HUES64 (cell line): ENCODE measurements at regions not wholly inside any gene's neighbourhood (a gene's known extent, or its start where the extent isn't known, plus 50 kb on each side); places are given as distances from the start of the nearest gene placed in this dataset.

Experiments
- H3K27ac ChIP-seq: 2 replicates; pipeline ENCODE4 v1.7.0; 2013; ENCODE audit warnings: low read depth, low read length, inconsistent platforms
- H3K27me3 ChIP-seq: 2 replicates; pipeline ENCODE4 v1.6.1; 2013; ENCODE audit warnings: mild to moderate bottlenecking, low read length; ENCODE audit not compliant: insufficient read depth
- H3K36me3 ChIP-seq: 2 replicates; pipeline ENCODE4 v1.6.1; 2013; ENCODE audit warnings: mild to moderate bottlenecking, low read length; ENCODE audit not compliant: insufficient read depth
- H3K4me1 ChIP-seq: 2 replicates; pipeline ENCODE4 v1.6.1; 2013; ENCODE audit warnings: mild to moderate bottlenecking, low read length, moderate library complexity; ENCODE audit not compliant: insufficient read depth
- H3K4me3 ChIP-seq: 2 replicates; pipeline ENCODE4 v1.5.1; 2013; ENCODE audit warnings: mild to moderate bottlenecking, low read length, moderate library complexity
- H3K9ac ChIP-seq: 2 replicates; pipeline ENCODE4 v1.6.1; 2013; ENCODE audit warnings: mild to moderate bottlenecking, low read depth, low read length
- H3K9me3 ChIP-seq: 2 replicates; pipeline ENCODE4 v1.6.1; 2013; ENCODE audit warnings: low read depth, low read length; ENCODE audit not compliant: insufficient read depth
- WGBS: fragments of 150-250, 120-280 bp; methylation state at CpG from one replicate; pipeline ENCODE4 v1.1.7; 2013; ENCODE audit warnings: missing lambda C conversion rate; 5-methylcytosine and 5-hydroxymethylcytosine counted together

DNA sequence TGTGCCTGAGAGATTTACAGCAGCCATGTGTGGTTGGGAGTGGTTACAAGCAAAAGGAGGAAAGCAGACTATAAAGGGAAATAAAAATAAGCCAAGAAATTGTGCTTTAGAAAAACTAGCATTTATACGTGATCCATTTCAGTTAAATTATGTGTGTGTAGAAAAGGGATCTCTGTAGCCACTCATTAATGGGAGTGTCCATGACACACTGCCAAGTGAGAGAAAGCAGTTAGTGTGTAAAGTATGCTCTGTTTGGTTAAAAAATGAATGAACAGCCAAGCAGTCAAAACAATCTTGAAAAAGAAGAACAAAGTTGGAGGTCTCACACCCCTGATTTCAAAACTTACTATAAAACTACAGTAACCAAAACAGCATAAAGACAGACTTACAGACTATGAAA lies 67.9 kb upstream of the GGTLC1 start:
- WGBS, result 96% methylated on average over 1 of the region's 1 CpG
- H3K9ac ChIP-seq, result no peak overlapping the region

DNA sequence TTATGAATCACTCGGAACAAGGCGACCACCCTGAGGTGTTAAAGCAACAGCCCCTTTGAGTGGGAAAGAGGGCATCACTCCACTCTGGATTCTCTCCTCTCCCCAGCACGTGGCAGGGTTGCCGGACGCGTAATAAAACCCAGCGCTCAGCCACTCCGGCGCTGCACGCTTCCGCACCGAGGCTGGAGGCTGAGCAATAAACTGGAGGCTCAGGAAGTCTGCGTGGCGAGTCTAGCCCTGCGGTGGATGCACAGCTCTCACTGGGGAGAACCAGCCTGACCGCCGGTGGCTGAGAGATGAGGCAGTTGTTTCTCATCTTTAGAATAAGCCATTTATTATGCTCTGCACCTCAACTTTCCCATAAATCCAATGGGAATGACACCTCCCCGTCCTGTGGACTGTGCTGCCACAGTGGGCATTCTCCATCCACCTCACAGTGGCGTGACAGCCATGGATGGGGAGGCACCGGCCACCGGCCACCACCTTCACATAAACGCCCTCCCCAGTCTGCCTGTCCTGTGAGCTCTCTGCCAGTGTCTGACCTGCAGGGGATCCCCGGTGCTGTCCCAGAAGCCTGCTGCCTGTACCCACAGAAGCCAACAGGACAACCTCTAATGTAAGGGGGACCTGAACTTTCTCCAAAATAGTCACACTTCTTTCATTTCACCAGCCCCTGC lies 64.2 kb upstream of the GGTLC1 start:
- 95% methylated on average over 23 of the region's 23 CpGs for WGBS
- no peak overlapping the region for H3K9ac ChIP-seq
- H3K4me1 ChIP-seq, result no peaks in the 10 kb centered on the region
- no peaks in the 10 kb centered on the region for H3K27me3 ChIP-seq
- H3K9me3 ChIP-seq, result no peaks in the 10 kb centered on the region
- no peak overlapping the region for H3K27ac ChIP-seq
- no peak overlapping the region for H3K4me3 ChIP-seq
- no peaks in the 10 kb centered on the region for H3K36me3 ChIP-seq

More for the DNA sequence above, 67.9 kb upstream of the GGTLC1 start:
- Histone ChIP-seq H3K4me1 (no peaks in the 10 kb centered on the region), H3K4me3 (no peak overlapping the region), H3K36me3 (no peaks in the 10 kb centered on the region), H3K27me3 (no peaks in the 10 kb centered on the region), H3K27ac (no peak overlapping the region), H3K9me3 (no peaks in the 10 kb centered on the region)

- WGBS, result 90% methylated on average over 2 of the region's 2 CpGs
- H3K27me3 ChIP-seq, result no peaks in the 10 kb centered on the region
Observed at GRCh38 chr20:24051160-24051559, 62.6 kb upstream of the GGTLC1 start.

DNA sequence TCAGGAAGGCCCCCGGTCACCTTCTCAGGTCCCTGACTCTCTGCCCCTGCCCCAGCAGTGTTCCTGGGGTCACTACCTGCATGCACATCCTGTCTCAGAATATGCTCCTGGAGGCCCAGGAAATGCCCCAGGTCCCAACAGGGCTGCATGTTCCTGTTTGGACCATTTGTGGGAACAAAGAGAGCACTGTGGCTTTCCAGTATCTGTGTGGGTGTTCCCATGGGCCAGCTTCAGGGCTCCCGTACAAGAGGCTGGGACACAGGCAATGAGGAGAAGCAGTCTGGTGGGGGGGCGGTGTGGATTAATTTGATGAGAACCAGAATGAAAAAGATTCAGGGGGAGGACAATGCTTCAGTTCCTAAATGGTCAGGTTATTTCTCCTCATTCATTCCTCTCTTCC lies 61.5 kb upstream of the GGTLC1 start:
- Histone ChIP-seq H3K4me1 (no peaks in the 10 kb centered on the region), H3K9ac (no peak overlapping the region), H3K4me3 (no peak overlapping the region), H3K36me3 (no peaks in the 10 kb centered on the region), H3K9me3 (no peaks in the 10 kb centered on the region), H3K27me3 (no peaks in the 10 kb centered on the region), H3K27ac (no peak overlapping the region)
- 86% methylated on average over 3 of the region's 3 CpGs for WGBS

More at GRCh38 chr20:24051160-24051559, 62.6 kb upstream of the GGTLC1 start:
- no peaks in the 10 kb centered on the region for H3K36me3 ChIP-seq
- no peak overlapping the region for H3K27ac ChIP-seq
- H3K9me3 ChIP-seq, result no peaks in the 10 kb centered on the region
- H3K4me1 ChIP-seq, result no peaks in the 10 kb centered on the region
- H3K9ac ChIP-seq, result no peak overlapping the region
- H3K4me3 ChIP-seq, result no peak overlapping the region

- Histone ChIP-seq H3K27me3 (no peaks in the 10 kb centered on the region), H3K36me3 (no peaks in the 10 kb centered on the region), H3K27ac (no peak overlapping the region), H3K4me3 (no peak overlapping the region), H3K9me3 (no peaks in the 10 kb centered on the region), H3K4me1 (no peaks in the 10 kb centered on the region), H3K9ac (no peak overlapping the region)
- 88% methylated on average over 2 of the region's 2 CpGs for WGBS
Observed at GRCh38 chr20:24049081-24049480, 60.5 kb upstream of the GGTLC1 start.

DNA sequence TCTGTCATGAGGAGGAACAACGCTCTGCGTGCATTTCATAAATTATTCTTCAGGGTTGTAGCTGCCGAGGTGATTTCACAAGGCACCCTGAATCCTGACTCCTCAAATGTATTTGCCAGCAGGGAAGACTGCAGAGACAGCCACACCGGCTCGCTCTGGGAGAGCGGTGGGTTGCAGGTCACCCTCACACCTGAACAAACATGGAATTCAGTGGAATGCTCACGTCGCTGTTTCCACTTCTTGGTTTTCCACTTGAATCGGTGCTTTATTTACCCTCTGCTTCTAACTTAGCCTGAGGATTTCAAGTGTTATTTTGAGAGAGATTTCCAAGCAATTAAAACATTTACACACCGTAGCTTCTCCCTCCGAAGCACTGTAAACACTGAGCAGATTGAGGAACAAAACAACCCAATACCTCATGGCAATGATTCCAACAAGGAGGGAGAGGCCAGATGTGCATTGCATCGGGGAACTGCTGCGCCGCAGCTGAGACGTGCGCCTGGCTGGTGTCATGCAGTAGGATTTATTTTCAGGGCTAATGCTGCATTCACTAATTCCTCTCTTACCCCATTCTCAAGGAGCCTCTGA lies 59.5 kb upstream of the GGTLC1 start:
- Histone ChIP-seq H3K27me3 (no peaks in the 10 kb centered on the region), H3K4me3 (no peak overlapping the region), H3K36me3 (no peaks in the 10 kb centered on the region), H3K27ac (no peak overlapping the region), H3K4me1 (no peaks in the 10 kb centered on the region), H3K9ac (no peak overlapping the region), H3K9me3 (no peaks in the 10 kb centered on the region)
- 94% methylated on average over 16 of the region's 16 CpGs for WGBS

GRCh38 chr20:24046888-24047287 lies 58.3 kb upstream of the GGTLC1 start:
- Histone ChIP-seq H3K9me3 (no peaks in the 10 kb centered on the region), H3K9ac (no peak overlapping the region), H3K4me1 (no peaks in the 10 kb centered on the region), H3K27me3 (no peaks in the 10 kb centered on the region), H3K36me3 (no peaks in the 10 kb centered on the region), H3K27ac (no peak overlapping the region), H3K4me3 (no peak overlapping the region)
- no CpG with 5 or more reads among the region's 1 CpG for WGBS

DNA sequence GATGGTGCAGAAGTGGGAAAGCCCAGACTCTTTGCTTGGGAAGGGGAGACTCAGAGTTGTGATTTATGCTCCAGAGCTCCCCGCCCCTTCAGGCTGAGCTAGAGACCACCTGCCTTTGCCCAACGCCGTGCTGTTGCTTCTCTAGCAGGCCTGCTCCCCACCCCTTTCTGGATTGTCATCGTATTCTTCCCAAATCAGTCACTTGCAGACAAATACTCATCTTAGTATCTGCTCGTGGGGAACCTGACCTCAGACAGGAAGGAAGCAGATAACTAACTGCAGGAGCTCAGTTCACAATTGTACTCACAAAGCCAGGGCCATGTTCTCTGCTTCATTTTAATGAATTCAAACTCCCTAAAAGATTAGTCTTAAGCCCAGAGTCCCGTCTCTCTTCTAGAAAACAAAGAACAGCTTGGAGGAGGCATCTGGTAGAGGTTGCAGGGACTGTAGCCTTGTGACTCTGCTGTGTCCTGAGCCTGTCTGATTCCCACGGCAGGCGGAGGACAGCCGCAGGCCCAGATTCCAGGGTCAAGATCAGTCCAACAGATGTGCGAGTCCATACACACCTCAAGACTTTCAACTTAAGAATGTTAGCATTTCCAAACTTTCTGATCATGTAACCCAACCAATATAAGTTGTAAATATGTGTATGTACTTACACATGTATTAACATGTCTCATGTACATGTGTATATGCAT lies 57.2 kb upstream of the GGTLC1 start:
- WGBS, result 88% methylated on average over 10 of the region's 10 CpGs
- Histone ChIP-seq H3K4me3 (no peak overlapping the region), H3K9me3 (no peaks in the 10 kb centered on the region), H3K9ac (no peak overlapping the region), H3K4me1 (no peaks in the 10 kb centered on the region), H3K27ac (no peak overlapping the region), H3K27me3 (no peaks in the 10 kb centered on the region), H3K36me3 (no peaks in the 10 kb centered on the region)

GRCh38 chr20:24043294-24043693 lies 54.7 kb upstream of the GGTLC1 start:
- H3K27ac ChIP-seq, result no peak overlapping the region
- no peak overlapping the region for H3K9ac ChIP-seq
- no peaks in the 10 kb centered on the region for H3K9me3 ChIP-seq
- no peak overlapping the region for H3K4me3 ChIP-seq
- WGBS, result 88% methylated on average over 1 of the region's 1 CpG
- no peaks in the 10 kb centered on the region for H3K36me3 ChIP-seq
- no peaks in the 10 kb centered on the region for H3K4me1 ChIP-seq
- H3K27me3 ChIP-seq, result no peaks in the 10 kb centered on the region

DNA sequence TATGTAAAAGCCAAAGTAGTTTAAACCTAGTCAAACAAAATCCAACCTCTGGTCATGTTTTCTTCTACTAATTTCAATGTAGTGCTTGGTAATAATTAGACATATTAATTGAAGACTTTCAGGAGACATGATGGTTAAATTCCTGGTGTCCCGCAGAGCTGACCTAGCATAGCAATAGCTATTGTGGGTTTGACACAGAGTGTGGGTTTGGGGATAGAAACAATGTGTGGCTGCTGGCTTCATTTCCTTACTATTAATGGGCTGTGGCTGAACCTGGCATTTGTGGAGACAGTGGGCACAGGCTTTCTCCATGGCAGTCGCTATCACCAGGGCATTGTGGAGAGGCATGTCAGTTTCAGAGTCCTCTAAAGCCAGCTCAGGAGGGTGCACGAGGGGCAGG lies 54.1 kb upstream of the GGTLC1 start:
- Histone ChIP-seq H3K9me3 (no peaks in the 10 kb centered on the region), H3K9ac (no peak overlapping the region), H3K36me3 (no peaks in the 10 kb centered on the region), H3K27ac (no peak overlapping the region), H3K27me3 (no peaks in the 10 kb centered on the region), H3K4me3 (no peak overlapping the region), H3K4me1 (no peaks in the 10 kb centered on the region)
- 93% methylated on average over 3 of the region's 3 CpGs for WGBS

GRCh38 chr20:24040896-24041459 lies 52.4 kb upstream of the GGTLC1 start:
- Histone ChIP-seq H3K27ac (no peak overlapping the region), H3K9me3 (no peaks in the 10 kb centered on the region), H3K36me3 (no peaks in the 10 kb centered on the region), H3K9ac (no peak overlapping the region), H3K27me3 (no peaks in the 10 kb centered on the region), H3K4me1 (no peaks in the 10 kb centered on the region), H3K4me3 (no peak overlapping the region)
- WGBS, result 71% methylated on average over 1 of the region's 1 CpG
